ENCODE measurements at regions not wholly inside any gene's neighbourhood (a gene's known extent, or its start where the extent isn't known, plus 50 kb on each side); places are given as distances from the start of the nearest gene placed in this dataset.

- CTCF ChIA-PET: no interaction called here
- H3K36me3 ChIP-seq (ENCODE audit: control insufficient read depth in 2 of 2, extremely low read depth in 1 of 2, insufficient read depth in 1 of 2, low read length in 1 of 2): no peaks in the 10 kb centered on the region
- WGBS (ENCODE audit: insufficient coverage): 85% methylated on average over 3 of the region's 4 CpGs
- H3K9me3 Mint-ChIP-seq: no peaks in the 10 kb centered on the region
- no peak overlapping the region for H3K4me3 ChIP-seq (ENCODE audit: control insufficient read depth in 1 of 2, extremely low read depth in 1 of 2, low read length in 1 of 2)
- H3K27ac Mint-ChIP-seq: no peak overlapping the region
- H3K27me3 Mint-ChIP-seq: no peaks in the 10 kb centered on the region
- H3K9me3 ChIP-seq: no peaks in the 10 kb centered on the region
- H3K27me3 ChIP-seq (replicated peaks in 1 of 2; ENCODE audit: control insufficient read depth in 2 of 2, extremely low read depth in 1 of 2, insufficient read depth in 2 of 2, low read length in 1 of 2): no peaks in the 10 kb centered on the region
- H3K27ac ChIP-seq (ENCODE audit: low read length): no peak overlapping the region
- no peak for DNase-seq
- no peak overlapping the region for H3K4me3 Mint-ChIP-seq
- POLR2A ChIA-PET: no interaction called here
- no peaks in the 10 kb centered on the region for H3K4me1 Mint-ChIP-seq
- peaks cover 3% of the 10 kb centered on the region for H3K36me3 Mint-ChIP-seq
- H3K4me1 ChIP-seq (ENCODE audit: control insufficient read depth in 1 of 2, extremely low read depth in 1 of 2, insufficient read depth in 2 of 2, low read length in 2 of 2): no peaks in the 10 kb centered on the region
- no peak for ATAC-seq (replicated peaks in 1 of 4)
These were observed 230.2 kb upstream of the ZC3H15 start for GRCh38 chr2:186255823-186256222.

GRCh38 chr2:186256540-186256939 is 229.5 kb upstream of the ZC3H15 start:
- no peaks in the 10 kb centered on the region for H3K4me1 Mint-ChIP-seq
- H3K4me1 ChIP-seq (ENCODE audit: control insufficient read depth in 1 of 2, extremely low read depth in 1 of 2, insufficient read depth in 2 of 2, low read length in 2 of 2): no peaks in the 10 kb centered on the region
- peaks cover 3% of the 10 kb centered on the region for H3K36me3 Mint-ChIP-seq
- WGBS (ENCODE audit: insufficient coverage): no CpG with 5 or more reads among the region's 1 CpG
- no peaks in the 10 kb centered on the region for H3K27me3 ChIP-seq (replicated peaks in 1 of 2; ENCODE audit: control insufficient read depth in 2 of 2, extremely low read depth in 1 of 2, insufficient read depth in 2 of 2, low read length in 1 of 2)
- no peaks in the 10 kb centered on the region for H3K9me3 ChIP-seq
- no peak overlapping the region for H3K4me3 ChIP-seq (ENCODE audit: control insufficient read depth in 1 of 2, extremely low read depth in 1 of 2, low read length in 1 of 2)
- ATAC-seq (replicated peaks in 1 of 4): no peak
- ChIA-PET CTCF (no interaction called here), POLR2A (no interaction called here)
- no peaks in the 10 kb centered on the region for H3K36me3 ChIP-seq (ENCODE audit: control insufficient read depth in 2 of 2, extremely low read depth in 1 of 2, insufficient read depth in 1 of 2, low read length in 1 of 2)
- no peak overlapping the region for H3K27ac ChIP-seq (ENCODE audit: low read length)
- H3K9me3 Mint-ChIP-seq: no peaks in the 10 kb centered on the region
- DNase-seq: peak in 1 of 35 experiments; percentile 8
- no peaks in the 10 kb centered on the region for H3K27me3 Mint-ChIP-seq
- no peak overlapping the region for H3K4me3 Mint-ChIP-seq
- H3K27ac Mint-ChIP-seq: no peak overlapping the region

GRCh38 chr2:186263673-186264250 is 222.3 kb upstream of the ZC3H15 start:
- Mint-ChIP-seq H3K27me3 (no peaks in the 10 kb centered on the region), H3K27ac (no peak overlapping the region)
- 69% methylated on average over 2 of the region's 3 CpGs for WGBS (ENCODE audit: insufficient coverage)

GRCh38 chr2:186269536-186269935 is 216.5 kb upstream of the ZC3H15 start:
- H3K4me3 ChIP-seq (ENCODE audit: control insufficient read depth in 1 of 2, extremely low read depth in 1 of 2, low read length in 1 of 2): no peak overlapping the region
- H3K9me3 ChIP-seq: no peaks in the 10 kb centered on the region
- no CpG with 5 or more reads among the region's 2 CpGs for WGBS (ENCODE audit: insufficient coverage)
- Mint-ChIP-seq H3K36me3 (peaks cover 37% of the 10 kb centered on the region), H3K9me3 (peaks cover 5 to 28% (median 19%) of the 10 kb centered on the region in 3 donors), H3K4me1 (no peaks in the 10 kb centered on the region), H3K27me3 (no peaks in the 10 kb centered on the region), H3K4me3 (no peak overlapping the region), H3K27ac (no peak overlapping the region)
- no peaks in the 10 kb centered on the region for H3K36me3 ChIP-seq (ENCODE audit: control insufficient read depth in 2 of 2, extremely low read depth in 1 of 2, insufficient read depth in 1 of 2, low read length in 1 of 2)
- H3K27me3 ChIP-seq (replicated peaks in 1 of 2; ENCODE audit: control insufficient read depth in 2 of 2, extremely low read depth in 1 of 2, insufficient read depth in 2 of 2, low read length in 1 of 2): no peaks in the 10 kb centered on the region
- DNase-seq (no peak), ATAC-seq (replicated peaks in 1 of 4) (no peak)
- ChIA-PET POLR2A (no interaction called here), CTCF (no interaction called here)
- H3K27ac ChIP-seq (ENCODE audit: low read length): no peak overlapping the region
- no peaks in the 10 kb centered on the region for H3K4me1 ChIP-seq (ENCODE audit: control insufficient read depth in 1 of 2, extremely low read depth in 1 of 2, insufficient read depth in 2 of 2, low read length in 2 of 2)

More at GRCh38 chr2:186263673-186264250, 222.3 kb upstream of the ZC3H15 start:
- H3K4me3 Mint-ChIP-seq: no peak overlapping the region
- H3K27ac ChIP-seq (ENCODE audit: low read length): no peak overlapping the region
- POLR2A ChIA-PET: no interaction called here
- no peaks in the 10 kb centered on the region for H3K36me3 ChIP-seq (ENCODE audit: control insufficient read depth in 2 of 2, extremely low read depth in 1 of 2, insufficient read depth in 1 of 2, low read length in 1 of 2)
- H3K4me3 ChIP-seq (ENCODE audit: control insufficient read depth in 1 of 2, extremely low read depth in 1 of 2, low read length in 1 of 2): no peak overlapping the region
- H3K4me1 ChIP-seq (ENCODE audit: control insufficient read depth in 1 of 2, extremely low read depth in 1 of 2, insufficient read depth in 2 of 2, low read length in 2 of 2): no peaks in the 10 kb centered on the region
- CTCF ChIA-PET: no interaction called here
- peaks cover 22% of the 10 kb centered on the region for H3K36me3 Mint-ChIP-seq
- H3K27me3 ChIP-seq (replicated peaks in 1 of 2; ENCODE audit: control insufficient read depth in 2 of 2, extremely low read depth in 1 of 2, insufficient read depth in 2 of 2, low read length in 1 of 2): no peaks in the 10 kb centered on the region
- DNase-seq (no peak), ATAC-seq (replicated peaks in 1 of 4) (no peak)
- peaks cover 5 to 18% (median 15%) of the 10 kb centered on the region in 3 donors for H3K9me3 Mint-ChIP-seq
- no peaks in the 10 kb centered on the region for H3K4me1 Mint-ChIP-seq
- no peaks in the 10 kb centered on the region for H3K9me3 ChIP-seq

GRCh38 chr2:186273953-186274352 is 212.1 kb upstream of the ZC3H15 start:
- ATAC-seq (replicated peaks in 1 of 4) (no peak), DNase-seq (no peak)
- Mint-ChIP-seq H3K4me3 (no peak overlapping the region), H3K27me3 (no peaks in the 10 kb centered on the region), H3K9me3 (peaks cover 0 to 18% (median 14%) of the 10 kb centered on the region in 3 donors), H3K27ac (no peak overlapping the region), H3K36me3 (peaks cover 24% of the 10 kb centered on the region), H3K4me1 (no peaks in the 10 kb centered on the region)
- Histone ChIP-seq H3K9me3 (no peaks in the 10 kb centered on the region), H3K27me3 (replicated peaks in 1 of 2; ENCODE audit: control insufficient read depth in 2 of 2, extremely low read depth in 1 of 2, insufficient read depth in 2 of 2, low read length in 1 of 2) (no peaks in the 10 kb centered on the region), H3K27ac (ENCODE audit: low read length) (no peak overlapping the region), H3K4me1 (ENCODE audit: control insufficient read depth in 1 of 2, extremely low read depth in 1 of 2, insufficient read depth in 2 of 2, low read length in 2 of 2) (no peaks in the 10 kb centered on the region), H3K36me3 (ENCODE audit: control insufficient read depth in 2 of 2, extremely low read depth in 1 of 2, insufficient read depth in 1 of 2, low read length in 1 of 2) (no peaks in the 10 kb centered on the region), H3K4me3 (ENCODE audit: control insufficient read depth in 1 of 2, extremely low read depth in 1 of 2, low read length in 1 of 2) (no peak overlapping the region)
- ChIA-PET CTCF (no interaction called here), POLR2A (no interaction called here)

- POLR2A ChIA-PET: no interaction called here
- CTCF ChIA-PET: no interaction called here
- Mint-ChIP-seq H3K4me1 (no peaks in the 10 kb centered on the region), H3K4me3 (no peak overlapping the region), H3K36me3 (peaks cover 18% of the 10 kb centered on the region), H3K9me3 (peaks cover 0 to 19% (median 15%) of the 10 kb centered on the region in 3 donors), H3K27ac (no peak overlapping the region), H3K27me3 (no peaks in the 10 kb centered on the region)
- Histone ChIP-seq H3K4me3 (ENCODE audit: control insufficient read depth in 1 of 2, extremely low read depth in 1 of 2, low read length in 1 of 2) (no peak overlapping the region), H3K9me3 (no peaks in the 10 kb centered on the region), H3K4me1 (ENCODE audit: control insufficient read depth in 1 of 2, extremely low read depth in 1 of 2, insufficient read depth in 2 of 2, low read length in 2 of 2) (no peaks in the 10 kb centered on the region), H3K27me3 (replicated peaks in 1 of 2; ENCODE audit: control insufficient read depth in 2 of 2, extremely low read depth in 1 of 2, insufficient read depth in 2 of 2, low read length in 1 of 2) (no peaks in the 10 kb centered on the region), H3K36me3 (ENCODE audit: control insufficient read depth in 2 of 2, extremely low read depth in 1 of 2, insufficient read depth in 1 of 2, low read length in 1 of 2) (no peaks in the 10 kb centered on the region), H3K27ac (ENCODE audit: low read length) (no peak overlapping the region)
- ATAC-seq (replicated peaks in 1 of 4) (no peak), DNase-seq (no peak)
- WGBS (ENCODE audit: insufficient coverage): 86% methylated on average over 2 of the region's 6 CpGs
These were observed 211.0 kb upstream of the ZC3H15 start for GRCh38 chr2:186274936-186275575.

GRCh38 chr2:186276909-186277308 is 209.2 kb upstream of the ZC3H15 start:
- H3K4me1 Mint-ChIP-seq: no peaks in the 10 kb centered on the region
- H3K36me3 Mint-ChIP-seq: peaks cover 20% of the 10 kb centered on the region

More at GRCh38 chr2:186276909-186277308, 209.2 kb upstream of the ZC3H15 start:
- Mint-ChIP-seq H3K4me3 (no peak overlapping the region), H3K27ac (no peak overlapping the region), H3K9me3 (peaks cover 0 to 30% (median 22%) of the 10 kb centered on the region in 3 donors), H3K27me3 (no peaks in the 10 kb centered on the region)
- POLR2A ChIA-PET: no interaction called here
- Histone ChIP-seq H3K9me3 (no peaks in the 10 kb centered on the region), H3K27me3 (replicated peaks in 1 of 2; ENCODE audit: control insufficient read depth in 2 of 2, extremely low read depth in 1 of 2, insufficient read depth in 2 of 2, low read length in 1 of 2) (no peaks in the 10 kb centered on the region), H3K36me3 (ENCODE audit: control insufficient read depth in 2 of 2, extremely low read depth in 1 of 2, insufficient read depth in 1 of 2, low read length in 1 of 2) (no peaks in the 10 kb centered on the region), H3K4me1 (ENCODE audit: control insufficient read depth in 1 of 2, extremely low read depth in 1 of 2, insufficient read depth in 2 of 2, low read length in 2 of 2) (no peaks in the 10 kb centered on the region), H3K27ac (ENCODE audit: low read length) (no peak overlapping the region), H3K4me3 (ENCODE audit: control insufficient read depth in 1 of 2, extremely low read depth in 1 of 2, low read length in 1 of 2) (no peak overlapping the region)
- ATAC-seq (replicated peaks in 1 of 4) (no peak), DNase-seq (no peak)
- CTCF ChIA-PET: no interaction called here
- WGBS (ENCODE audit: insufficient coverage): no CpG with 5 or more reads among the region's 2 CpGs
